ENCODE measurements at regions not wholly inside any gene's neighbourhood (a gene's known extent, or its start where the extent isn't known, plus 50 kb on each side); places are given as distances from the start of the nearest gene placed in this dataset.

DNA sequence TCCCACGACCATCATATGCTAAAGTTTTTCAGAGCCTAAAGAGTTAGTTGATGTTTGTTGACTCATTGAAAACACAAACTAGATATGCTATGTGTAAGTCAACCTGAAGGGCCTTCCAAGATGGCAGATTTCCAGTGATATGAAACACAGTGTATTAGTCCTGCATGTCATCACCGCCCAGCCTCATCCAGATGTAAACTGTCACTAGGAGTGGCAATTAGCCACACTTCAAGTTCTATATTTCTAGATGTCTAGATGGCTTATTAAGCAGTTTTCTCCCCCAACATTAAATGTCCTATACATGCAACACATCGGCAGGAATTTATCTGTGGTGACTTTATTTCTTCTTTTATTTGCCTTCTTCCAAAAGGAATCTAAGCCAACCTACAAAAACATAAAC, 444.1 kb upstream of the SMIM21 start:
- no peak for TF ChIP-seq POLR2A (IDR thresholded peaks at IDR 0.05; ENCODE audit: low read length)
- TF ChIP-seq GATA1 (IDR thresholded peaks at IDR 0.05; ENCODE audit: low read depth, low read length) = no peak
